ENCODE measurements at regions not wholly inside any gene's neighbourhood (a gene's known extent, or its start where the extent isn't known, plus 50 kb on each side); places are given as distances from the start of the nearest gene placed in this dataset.

- no peak for DNase-seq (ENCODE audit: low spot score)
Measured at GRCh38 chr22:47690166-47690565, 927.7 kb downstream of the TBC1D22A start.

DNA sequence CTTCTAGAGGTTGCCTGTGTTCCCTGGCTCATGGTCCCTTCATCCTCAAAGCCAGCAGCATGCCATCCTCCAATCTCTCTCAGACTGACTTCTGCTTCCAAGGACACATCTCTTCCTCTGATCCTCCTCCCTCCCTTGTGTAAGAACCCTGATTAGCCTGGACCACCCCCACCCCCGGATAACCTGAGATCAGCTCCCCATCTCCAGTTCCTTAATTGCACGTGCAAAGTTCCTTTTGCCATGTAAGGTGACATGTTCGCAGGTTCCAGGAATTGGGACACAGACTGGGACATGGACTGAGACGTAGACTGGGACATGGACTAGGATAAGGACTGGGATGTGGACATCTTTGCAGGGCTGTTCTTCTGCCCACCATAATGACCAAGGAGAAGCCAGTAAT is 925.3 kb downstream of the TBC1D22A start:
- no peak for DNase-seq (ENCODE audit: low spot score)

- DNase-seq (ENCODE audit: low spot score): no peak
Measured at GRCh38 chr22:47687346-47687655, 924.9 kb downstream of the TBC1D22A start.

DNA sequence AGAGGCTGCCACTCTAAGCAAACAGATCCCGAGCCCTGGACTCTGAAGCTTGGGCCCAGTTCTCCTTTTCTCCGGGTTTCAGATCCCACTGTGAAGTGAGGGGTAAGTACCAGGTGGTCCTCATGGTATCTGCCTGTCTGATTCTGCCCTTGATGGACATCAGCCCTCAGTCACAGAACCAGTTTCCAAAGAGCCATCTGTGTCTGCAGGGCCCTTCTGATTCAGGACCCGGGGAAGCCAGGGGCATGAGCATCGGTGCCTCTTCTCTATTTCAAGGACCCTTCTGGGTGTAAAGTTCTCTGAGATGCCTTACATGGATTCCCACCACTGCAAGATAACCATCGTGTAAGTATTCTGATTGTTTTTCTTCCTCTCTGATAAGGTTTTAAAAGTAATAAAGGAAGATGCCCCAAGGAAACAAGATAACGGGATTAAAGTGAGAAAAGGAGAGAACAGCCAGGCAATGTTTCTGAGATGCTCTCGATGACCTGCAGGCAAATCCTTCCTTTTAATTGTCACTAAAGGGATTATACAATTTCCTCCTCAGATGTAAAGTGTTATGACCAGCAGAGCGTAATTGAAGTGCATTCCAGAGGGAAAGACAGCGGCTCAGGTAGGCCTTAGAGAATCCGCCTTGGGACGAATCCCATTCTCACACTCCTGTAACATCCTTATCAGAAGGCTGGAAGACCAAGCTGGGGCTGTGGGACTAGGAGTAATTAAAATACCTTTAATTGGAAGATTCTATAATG is 924.3 kb downstream of the TBC1D22A start:
- DNase-seq (ENCODE audit: low spot score): no peak

GRCh38 chr22:47681411-47682165 is 919.1 kb downstream of the TBC1D22A start:
- DNase-seq (ENCODE audit: low spot score): no peak

DNA sequence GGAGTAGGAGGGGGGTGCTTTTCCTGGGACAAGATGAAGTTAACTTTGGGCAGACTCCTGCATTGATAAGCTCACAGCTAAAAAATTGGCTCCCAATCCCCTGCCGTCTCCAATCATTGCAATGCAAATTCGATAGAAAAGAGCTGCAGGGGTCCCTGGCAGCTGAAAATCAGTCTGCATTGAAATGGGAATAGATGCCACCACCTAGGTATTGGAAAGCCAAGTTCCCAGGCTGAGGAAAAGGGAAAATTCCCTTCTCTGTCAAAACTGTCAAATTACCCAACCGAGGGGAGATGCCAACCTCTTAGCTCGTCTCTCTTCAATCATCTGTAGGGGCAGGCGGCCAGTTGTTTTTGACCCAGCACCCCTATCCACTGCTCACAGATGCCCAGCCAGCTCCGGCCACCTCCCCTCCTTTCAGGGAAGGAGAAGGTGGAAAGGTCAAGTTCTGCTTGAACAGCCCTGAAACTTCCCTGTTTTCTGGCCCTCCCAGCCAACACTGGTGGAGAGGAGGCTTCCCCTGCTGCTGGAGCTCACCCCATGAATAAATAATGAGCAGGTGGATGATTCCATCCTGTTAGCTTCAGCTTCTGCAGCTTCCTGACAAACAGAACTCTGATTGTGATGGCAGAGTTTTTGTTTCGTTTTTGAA is 916.3 kb downstream of the TBC1D22A start:
- no peak for DNase-seq (ENCODE audit: low spot score)

GRCh38 chr22:47678048-47678447 is 915.6 kb downstream of the TBC1D22A start:
- DNase-seq (ENCODE audit: low spot score): no peak

DNA sequence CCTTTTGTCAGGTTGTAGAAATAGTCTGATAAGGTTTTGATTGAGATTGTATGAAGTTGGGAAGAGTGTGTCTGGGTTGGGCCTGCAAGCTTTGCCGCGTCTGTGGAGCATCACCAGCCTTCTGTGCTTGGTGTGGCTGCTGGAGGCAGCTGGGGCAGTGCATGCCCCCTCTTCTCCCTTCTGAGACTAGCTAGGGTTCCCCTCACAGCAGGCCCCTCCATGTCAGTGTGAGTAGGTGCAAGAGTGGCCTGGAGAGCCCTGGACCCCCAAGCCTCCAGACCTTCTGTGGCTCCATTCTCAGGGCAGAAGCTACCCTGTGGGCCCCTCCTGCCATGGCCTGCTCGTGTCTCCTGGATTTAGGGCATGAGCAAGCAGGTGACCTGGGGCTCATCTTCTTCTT is 914.2 kb downstream of the TBC1D22A start:
- DNase-seq (ENCODE audit: low spot score): no peak

- DNase-seq (ENCODE audit: low spot score): no peak
Measured at GRCh38 chr22:47674600-47674999, 912.1 kb downstream of the TBC1D22A start.

DNA sequence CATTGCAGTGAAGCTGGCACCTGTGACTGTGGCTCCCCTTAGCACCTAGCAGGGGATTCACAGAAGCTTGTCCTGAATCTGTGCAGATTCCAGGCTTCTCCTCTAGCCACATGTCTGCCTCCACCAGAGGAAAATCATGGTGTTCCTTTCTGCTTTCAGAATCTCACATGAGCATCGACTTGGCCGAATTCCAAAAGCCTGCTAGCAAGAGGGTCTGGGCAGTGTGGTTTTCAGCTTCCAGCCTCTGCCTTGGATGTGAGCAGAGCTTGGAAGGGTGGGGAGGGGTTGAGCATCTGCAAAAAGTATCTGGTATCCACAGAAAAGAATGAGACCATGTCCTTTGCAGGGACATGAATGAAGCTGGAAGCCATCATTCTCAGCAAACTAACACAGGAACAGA is 911.1 kb downstream of the TBC1D22A start:
- no peak for DNase-seq (ENCODE audit: low spot score)

GRCh38 chr22:47672526-47672925 is 910.1 kb downstream of the TBC1D22A start:
- no peak for DNase-seq (ENCODE audit: low spot score)

GRCh38 chr22:47665151-47665550 is 902.7 kb downstream of the TBC1D22A start:
- DNase-seq (ENCODE audit: low spot score): no peak

DNA sequence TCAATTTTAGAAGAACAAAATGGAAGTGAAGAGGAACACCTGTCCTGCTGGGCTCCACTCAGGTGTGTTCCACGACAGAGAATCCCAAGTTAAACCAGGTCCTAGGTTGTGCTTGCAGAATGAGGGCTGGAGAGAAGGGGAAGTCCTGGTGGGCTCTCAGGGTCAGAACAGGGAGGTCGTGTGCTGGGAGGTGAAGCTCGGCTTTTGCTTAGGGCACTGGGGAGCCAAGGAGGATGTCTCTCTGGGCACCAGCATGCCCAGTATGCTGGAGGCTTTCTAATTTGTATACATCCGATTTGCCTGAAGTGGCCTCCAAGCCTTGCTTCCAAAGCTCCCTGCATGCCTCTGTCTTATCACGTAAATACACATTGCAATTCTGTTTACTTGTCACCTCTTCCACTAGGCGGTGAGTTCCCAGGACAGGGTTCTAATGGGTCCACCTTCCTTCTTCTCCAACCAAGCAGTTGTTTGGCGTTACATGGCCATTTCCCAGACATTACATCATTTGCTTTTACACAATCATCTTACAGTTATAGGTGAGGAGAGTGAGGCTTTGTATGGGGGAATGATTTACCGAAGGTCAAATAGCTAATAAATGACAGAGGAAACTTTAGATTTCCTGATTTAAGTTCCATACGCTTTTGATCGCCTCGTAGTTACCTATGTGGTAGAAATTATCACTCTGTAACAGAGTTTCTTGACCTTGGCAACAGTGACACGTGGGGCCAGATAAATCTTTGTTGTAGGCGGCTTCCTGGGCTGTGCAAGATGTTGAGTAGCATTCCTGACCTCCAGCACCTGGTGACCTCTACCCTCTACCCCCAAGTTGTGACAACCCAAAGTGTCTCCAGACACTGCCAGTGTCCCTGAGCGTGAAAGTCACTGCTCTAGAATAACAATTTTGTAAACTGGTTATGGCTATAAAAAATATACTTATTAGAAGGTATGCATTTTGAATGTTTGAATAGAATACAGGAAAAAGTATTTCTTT is 901.5 kb downstream of the TBC1D22A start:
- no peak for DNase-seq (ENCODE audit: low spot score)

- no peak for DNase-seq (ENCODE audit: low spot score)
Measured at GRCh38 chr22:47659467-47660223, 897.2 kb downstream of the TBC1D22A start.

GRCh38 chr22:47658182-47658581 is 895.7 kb downstream of the TBC1D22A start:
- no peak for DNase-seq (ENCODE audit: low spot score)

GRCh38 chr22:47657224-47657623 is 894.8 kb downstream of the TBC1D22A start:
- no peak for DNase-seq (ENCODE audit: low spot score)

GRCh38 chr22:47656806-47657205 is 894.4 kb downstream of the TBC1D22A start:
- DNase-seq (ENCODE audit: low spot score): no peak

DNA sequence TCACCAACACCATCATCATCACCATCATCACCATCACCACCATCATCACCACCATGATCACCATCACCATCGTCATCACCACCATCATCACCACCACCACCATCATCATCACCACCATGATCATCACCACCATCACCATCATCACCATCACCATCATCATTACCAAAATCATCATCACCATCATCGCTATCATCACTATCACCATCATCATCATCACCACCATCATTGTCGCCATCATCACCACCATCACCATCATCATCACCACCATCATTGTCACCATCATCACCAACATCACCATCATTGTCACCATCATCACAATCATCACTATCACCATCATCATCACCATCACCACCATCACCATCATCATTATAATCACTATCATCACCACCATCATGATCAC is 893.5 kb downstream of the TBC1D22A start:
- DNase-seq (ENCODE audit: low spot score): no peak

- no peak for DNase-seq (ENCODE audit: low spot score)
Measured at GRCh38 chr22:47654922-47655491, 892.6 kb downstream of the TBC1D22A start.

GRCh38 chr22:47653921-47654320 is 891.5 kb downstream of the TBC1D22A start:
- DNase-seq (ENCODE audit: low spot score): no peak

Data from HT-29 (cell line).